OCI-LY7 (cell line): ENCODE measurements at regions not wholly inside any gene's neighbourhood (a gene's known extent, or its start where the extent isn't known, plus 50 kb on each side); places are given as distances from the start of the nearest gene placed in this dataset.

Experiments
- CTCF ChIP-seq: fragments of 200-600 bp; sonication (generic); conservative IDR thresholded peaks from 2 replicates; pipeline ENCODE4 v1.5.1; 2014; ENCODE audit warnings: mild to moderate bottlenecking, antibody characterized with exemption, low read length, moderate library complexity, mixed read lengths
- EZH2phosphoT487 ChIP-seq: fragments of 200-600 bp; sonication (generic); IDR thresholded peaks from 2 replicates; pipeline ENCODE4 v1.6.1; 2018; ENCODE audit warnings: low read depth, borderline replicate concordance, mild to moderate bottlenecking, mixed run types, antibody characterized with exemption, low read length, moderate library complexity, mixed read lengths

DNA sequence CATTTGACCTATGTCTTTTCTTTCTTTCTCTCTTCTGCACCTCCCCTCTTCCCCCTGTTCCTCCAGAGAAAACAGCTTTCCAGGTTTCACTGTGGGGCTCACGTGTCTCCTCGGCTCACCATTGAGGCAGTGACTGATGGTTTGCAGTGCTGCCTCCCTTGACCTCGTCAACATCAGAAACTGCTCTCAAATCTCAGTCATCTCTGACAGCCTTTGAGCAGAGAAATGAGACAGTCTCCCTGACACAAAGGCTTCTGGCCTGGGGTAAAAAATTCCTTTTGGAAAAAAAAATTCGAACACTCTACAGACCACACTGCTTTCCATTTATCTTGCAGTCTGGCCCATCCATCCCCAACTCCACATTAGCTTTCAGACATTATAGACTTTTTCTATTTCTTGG is 450.0 kb downstream of the TFAP2B start:
- TF ChIP-seq CTCF: no peak
- no peak for TF ChIP-seq EZH2phosphoT487
